ENCODE measurements at regions not wholly inside any gene's neighbourhood (a gene's known extent, or its start where the extent isn't known, plus 50 kb on each side); places are given as distances from the start of the nearest gene placed in this dataset.

- no peak for TF ChIP-seq EZH2 (IDR thresholded peaks at IDR 0.05; ENCODE audit: low read depth, unreplicated experiment)
- no peak for TF ChIP-seq REST (IDR thresholded peaks at IDR 0.05; ENCODE audit: unreplicated experiment)
- TF ChIP-seq ZNF114 (CRISPR knock-in tag; IDR thresholded peaks at IDR 0.05): no peak
- no peak for TF ChIP-seq POLR2AphosphoS5 (IDR thresholded peaks at IDR 0.05; ENCODE audit: low read depth)
- TF ChIP-seq JUNB (IDR thresholded peaks at IDR 0.05; ENCODE audit: unreplicated experiment): no peak
- TF ChIP-seq, protein P1, sequence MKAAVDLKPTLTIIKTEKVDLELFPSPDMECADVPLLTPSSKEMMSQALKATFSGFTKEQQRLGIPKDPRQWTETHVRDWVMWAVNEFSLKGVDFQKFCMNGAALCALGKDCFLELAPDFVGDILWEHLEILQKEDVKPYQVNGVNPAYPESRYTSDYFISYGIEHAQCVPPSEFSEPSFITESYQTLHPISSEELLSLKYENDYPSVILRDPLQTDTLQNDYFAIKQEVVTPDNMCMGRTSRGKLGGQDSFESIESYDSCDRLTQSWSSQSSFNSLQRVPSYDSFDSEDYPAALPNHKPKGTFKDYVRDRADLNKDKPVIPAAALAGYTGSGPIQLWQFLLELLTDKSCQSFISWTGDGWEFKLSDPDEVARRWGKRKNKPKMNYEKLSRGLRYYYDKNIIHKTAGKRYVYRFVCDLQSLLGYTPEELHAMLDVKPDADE (IDR thresholded peaks at IDR 0.05): no peak
- TF ChIP-seq NANOG (IDR thresholded peaks at IDR 0.05; ENCODE audit: borderline replicate concordance): no peak
- TF ChIP-seq ZNF331 (CRISPR knock-in tag; IDR thresholded peaks at IDR 0.05; ENCODE audit: low read depth): no peak
- TF ChIP-seq EZH2phosphoT487 (IDR thresholded peaks at IDR 0.05; ENCODE audit: unreplicated experiment): no peak
- no peaks in the 10 kb centered on the region for H3K4me1 ChIP-seq (ENCODE audit: insufficient read depth)
- H3K9me3 Mint-ChIP-seq: no peaks in the 10 kb centered on the region
- no peak overlapping the region for H3K27ac Mint-ChIP-seq
- no peaks in the 10 kb centered on the region for H3K79me2 ChIP-seq (replicated peaks; ENCODE audit: insufficient read depth)
- peaks cover 1% of the 10 kb centered on the region for H3K27me3 Mint-ChIP-seq (ENCODE audit: insufficient read depth, low read depth, poor library complexity)
- H3K9me2 ChIP-seq (ENCODE audit: insufficient read depth): no peaks in the 10 kb centered on the region
- H3K4me3 Mint-ChIP-seq: no peak overlapping the region
- no peaks in the 10 kb centered on the region for H3K36me3 ChIP-seq (ENCODE audit: insufficient read depth)
- no peak overlapping the region for H3K4me2 ChIP-seq
- H3K36me3 Mint-ChIP-seq (ENCODE audit: low read depth): no peaks in the 10 kb centered on the region
- no peak overlapping the region for H3K27ac ChIP-seq (ENCODE audit: low read depth)
- H3K27me3 ChIP-seq (ENCODE audit: insufficient read depth): no peaks in the 10 kb centered on the region
- no peak overlapping the region for H3K4me3 ChIP-seq
- H2AFZ ChIP-seq: no peak overlapping the region
- no peaks in the 10 kb centered on the region for H4K20me1 ChIP-seq (replicated peaks; ENCODE audit: insufficient read depth)
- ATAC-seq (no peak), DNase-seq (ENCODE audit: low spot score) (no peak)
- no peaks in the 10 kb centered on the region for H3F3A ChIP-seq (replicated peaks; ENCODE audit: low read depth)
- H3K4me1 Mint-ChIP-seq: no peaks in the 10 kb centered on the region
These were observed 176.5 kb downstream of the TAF11L14 start for GRCh38 chr5:17810734-17811133.

DNA sequence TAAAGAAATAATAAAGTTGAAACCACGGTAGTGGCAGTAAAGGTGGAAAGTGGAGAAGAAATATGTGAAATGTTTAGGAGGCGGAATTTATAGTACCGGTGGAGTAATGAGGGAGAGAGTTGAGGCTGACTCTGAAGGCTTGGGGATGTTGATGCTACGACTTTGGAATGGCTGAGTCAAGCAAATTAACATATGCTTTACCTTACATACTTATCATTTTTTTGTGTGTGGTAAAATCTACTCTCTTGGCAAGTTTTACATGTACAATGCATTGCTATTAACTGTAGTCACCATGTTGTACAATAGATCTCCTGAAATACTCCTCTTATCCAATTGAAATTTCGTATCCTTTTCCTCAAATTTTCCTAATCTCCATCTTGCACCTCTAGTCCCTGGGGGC is 179.0 kb downstream of the TAF11L14 start:
- no peaks in the 10 kb centered on the region for H3K9me3 Mint-ChIP-seq
- Histone ChIP-seq H4K20me1 (replicated peaks; ENCODE audit: insufficient read depth) (no peaks in the 10 kb centered on the region), H3K36me3 (ENCODE audit: insufficient read depth) (no peaks in the 10 kb centered on the region), H3K27me3 (ENCODE audit: insufficient read depth) (no peaks in the 10 kb centered on the region), H3F3A (replicated peaks; ENCODE audit: low read depth) (no peaks in the 10 kb centered on the region), H3K4me1 (ENCODE audit: insufficient read depth) (no peaks in the 10 kb centered on the region), H3K4me2 (no peak overlapping the region), H3K9me2 (ENCODE audit: insufficient read depth) (no peaks in the 10 kb centered on the region), H2AFZ (no peak overlapping the region; the same call in 1 of the 2 replicates), H3K4me3 (no peak overlapping the region), H3K27ac (ENCODE audit: low read depth) (no peak overlapping the region), H3K79me2 (replicated peaks; ENCODE audit: insufficient read depth) (no peaks in the 10 kb centered on the region)
- no peaks in the 10 kb centered on the region for H3K36me3 Mint-ChIP-seq (ENCODE audit: low read depth)
- no peak for DNase-seq (ENCODE audit: low spot score)
- no peak for ATAC-seq
- H3K27ac Mint-ChIP-seq: no peak overlapping the region
- H3K27me3 Mint-ChIP-seq (ENCODE audit: insufficient read depth, low read depth, poor library complexity): peaks cover 1% of the 10 kb centered on the region
- no peak overlapping the region for H3K4me3 Mint-ChIP-seq
- H3K4me1 Mint-ChIP-seq: no peaks in the 10 kb centered on the region
- no peak for TF ChIP-seq CTCF (conservative IDR thresholded peaks at IDR 0.05; ENCODE audit: low read depth in 2 of 2)
- no peak for TF ChIP-seq EZH2phosphoT487 (IDR thresholded peaks at IDR 0.05; ENCODE audit: unreplicated experiment)
- no peak for TF ChIP-seq POLR2AphosphoS5 (IDR thresholded peaks at IDR 0.05; ENCODE audit: low read depth)
- no peak for TF ChIP-seq STAT1 (IDR thresholded peaks at IDR 0.05; ENCODE audit: unreplicated experiment)
- TF ChIP-seq REST (IDR thresholded peaks at IDR 0.05; ENCODE audit: unreplicated experiment): no peak
- TF ChIP-seq EZH2 (IDR thresholded peaks at IDR 0.05; ENCODE audit: low read depth, unreplicated experiment): no peak
- TF ChIP-seq NANOG (IDR thresholded peaks at IDR 0.05; ENCODE audit: borderline replicate concordance): no peak
- TF ChIP-seq ZNF331 (CRISPR knock-in tag; IDR thresholded peaks at IDR 0.05; ENCODE audit: low read depth): no peak
